Esophagus mucosa (tissue), 1 donor: ENCODE measurements at regions not wholly inside any gene's neighbourhood (a gene's known extent, or its start where the extent isn't known, plus 50 kb on each side); places are given as distances from the start of the nearest gene placed in this dataset.

Experiments used
- ATAC-seq: fragments of 200-7000 bp; cut with Tn5 transposase; one replicate; pipeline ENCODE4 v1.9.1; 2020
- donor health status: DM: yes; HTN: yes; CAD: no.

DNA sequence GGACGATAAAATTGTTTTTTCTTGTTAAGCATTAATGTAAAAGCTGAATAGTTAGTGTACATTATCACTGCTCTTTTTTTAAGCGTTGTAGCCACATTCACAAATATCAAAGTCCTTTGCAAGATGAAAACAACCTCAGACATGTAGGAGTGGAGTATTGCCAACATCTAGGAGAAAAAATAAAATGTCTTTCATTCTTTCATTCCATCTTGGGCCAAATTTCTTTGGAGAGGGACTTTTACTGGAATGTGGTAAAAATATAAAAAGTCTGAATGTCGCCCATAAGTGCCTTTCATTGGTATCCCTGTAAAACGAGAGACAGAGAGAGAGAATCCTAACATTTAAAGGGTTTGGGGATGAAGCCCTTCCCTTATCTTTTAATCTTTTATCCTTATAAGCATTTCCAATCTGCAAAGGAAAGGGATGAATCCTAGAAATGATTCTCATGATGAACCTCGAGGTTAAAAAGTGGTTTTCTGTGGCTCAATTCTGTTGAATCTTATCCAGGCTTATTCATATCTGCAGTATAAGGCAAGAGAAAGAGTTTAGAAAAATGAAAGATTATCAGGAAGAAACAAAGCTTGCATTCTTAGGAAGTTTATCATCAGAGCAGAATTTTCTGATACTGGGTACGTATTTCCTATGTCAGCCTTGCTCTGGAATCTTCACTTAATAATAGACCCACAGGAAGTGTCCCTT is 1031.7 kb downstream of the MCTP2 start:
- no peak for ATAC-seq

DNA sequence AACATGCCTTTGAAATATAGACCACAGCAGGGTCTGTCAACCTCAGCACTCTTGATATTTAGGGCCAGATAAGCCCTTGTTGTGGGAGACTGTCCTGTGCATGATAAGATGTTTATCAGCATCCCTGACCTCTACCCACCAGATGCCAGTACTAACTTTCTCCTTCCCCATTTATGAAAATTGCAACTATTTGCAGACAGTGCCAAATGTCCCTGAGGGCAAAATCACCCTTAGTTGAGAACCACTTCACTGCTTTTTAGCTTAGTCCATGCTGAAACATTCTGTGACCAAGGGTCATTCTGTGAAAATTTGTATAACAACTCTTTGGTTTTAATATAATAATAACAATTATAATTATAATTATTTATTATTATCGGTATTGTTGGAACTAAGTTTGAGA is 1032.4 kb downstream of the MCTP2 start:
- no peak for ATAC-seq

DNA sequence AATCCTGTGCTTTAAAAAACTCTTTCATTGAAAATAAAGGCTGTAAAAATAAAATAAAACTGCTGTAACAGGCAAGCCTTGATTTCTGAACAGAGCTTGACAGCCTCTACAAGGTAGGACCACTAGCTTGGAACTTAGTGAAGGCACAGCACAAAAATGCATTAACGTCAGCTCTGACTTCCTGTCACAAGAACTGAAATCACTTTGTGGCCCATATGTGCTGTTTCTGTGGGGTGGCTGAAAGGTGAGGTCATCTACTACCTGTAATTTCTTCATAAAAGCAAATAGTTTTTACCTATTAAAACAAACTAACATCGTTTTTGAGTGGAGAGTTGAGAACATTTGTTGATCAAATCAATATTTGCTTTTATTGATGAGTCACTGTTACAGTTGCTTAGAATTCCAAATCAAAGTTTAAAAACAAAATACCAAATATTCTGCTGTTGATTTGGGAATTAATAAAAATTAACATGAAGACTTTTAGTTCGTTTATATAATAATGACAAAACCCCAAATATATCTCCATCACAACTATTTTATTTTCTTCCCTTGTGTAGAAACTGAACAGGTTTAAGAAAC is 1034.1 kb downstream of the MCTP2 start:
- ATAC-seq, result no peak

DNA sequence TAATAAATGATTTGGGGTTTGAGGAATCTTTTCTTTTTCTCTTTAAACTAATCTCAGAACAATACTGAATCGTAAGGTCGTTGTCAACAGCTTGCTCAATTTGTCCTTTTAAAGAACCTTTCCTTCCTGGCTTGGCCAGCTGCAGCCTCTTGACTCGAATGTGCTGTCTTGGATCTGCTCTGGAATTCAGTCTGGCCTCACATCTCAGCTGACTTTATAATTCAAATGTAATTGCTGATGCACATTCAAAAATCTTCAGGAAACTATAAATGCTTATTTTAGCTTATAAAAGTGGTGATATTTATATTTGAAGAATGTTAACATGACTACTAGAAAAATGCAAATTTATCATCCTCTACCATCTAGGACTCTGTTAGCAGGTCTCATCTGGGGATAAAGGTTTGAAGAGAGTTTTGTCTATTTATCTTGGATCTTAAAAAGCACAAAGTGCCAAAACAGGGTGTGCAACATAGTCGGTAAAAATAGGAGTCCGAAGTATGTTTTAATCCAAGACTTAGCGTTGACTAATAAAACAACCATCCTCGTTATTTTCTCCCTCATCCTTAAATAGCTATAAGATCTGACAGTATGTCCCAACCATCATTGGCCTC is 1035.2 kb downstream of the MCTP2 start:
- ATAC-seq, result no peak

DNA sequence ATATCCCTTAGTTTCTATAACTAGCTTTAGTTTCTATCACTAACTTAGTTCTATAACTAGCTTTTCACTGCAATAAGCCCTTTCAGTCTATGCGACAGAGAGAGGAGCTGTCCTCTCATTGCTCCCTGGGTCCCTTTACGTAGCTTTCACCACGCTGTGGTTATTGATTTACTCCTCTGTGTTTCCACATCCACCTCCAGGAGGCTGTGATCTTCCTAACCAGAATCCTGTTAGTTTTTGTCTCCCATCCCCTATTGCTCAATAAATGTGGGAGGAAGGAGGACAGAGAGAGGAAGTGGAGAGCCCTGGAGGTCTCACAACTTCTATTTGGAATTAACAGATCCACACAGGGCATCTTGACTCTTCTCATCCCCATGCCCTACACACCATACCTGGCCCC is 1036.1 kb downstream of the MCTP2 start:
- ATAC-seq, result no peak

DNA sequence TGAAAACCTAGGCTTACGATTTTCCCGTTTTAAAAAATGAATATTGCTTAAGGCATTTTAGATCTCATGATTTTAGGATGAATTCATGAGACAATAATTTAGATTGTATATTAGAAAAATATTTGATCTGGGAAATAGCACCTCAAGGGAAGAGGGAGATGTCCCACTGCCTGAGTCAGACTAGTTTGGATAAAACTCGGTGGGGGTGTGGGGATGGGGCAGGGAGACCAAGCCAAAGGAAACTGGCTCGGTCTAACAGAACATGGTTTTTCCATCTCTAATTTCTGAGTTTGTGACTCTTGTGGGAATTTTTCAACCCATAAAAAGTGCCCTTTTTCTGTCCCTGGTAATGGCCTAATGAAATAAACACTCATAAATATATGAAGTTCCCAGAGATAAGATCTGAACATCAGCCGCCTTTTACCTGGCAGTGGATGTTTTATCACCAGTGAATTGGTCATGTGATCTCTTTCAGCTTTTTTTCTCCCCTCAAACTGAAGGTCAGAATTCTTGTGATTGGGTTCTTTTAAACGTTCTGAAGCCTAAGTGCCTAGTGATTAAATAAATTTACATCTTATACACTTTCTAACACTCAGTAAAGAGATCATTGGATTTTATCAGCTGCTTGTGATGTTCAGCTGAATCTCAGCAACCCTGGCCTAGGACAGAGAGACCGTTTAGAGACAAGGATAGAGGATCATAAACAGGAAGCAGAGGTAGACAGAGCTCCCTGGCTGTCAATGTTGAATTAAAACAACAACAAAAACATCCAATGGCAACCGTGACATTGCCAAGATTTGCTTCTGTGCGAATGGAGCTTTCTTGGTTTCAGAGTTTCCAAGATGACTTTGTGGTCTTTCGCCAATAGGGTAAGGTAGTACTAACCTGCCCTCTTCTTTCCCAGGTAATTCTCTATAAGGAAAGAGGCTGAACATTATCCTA is 1038.2 kb downstream of the MCTP2 start:
- ATAC-seq, result no peak

DNA sequence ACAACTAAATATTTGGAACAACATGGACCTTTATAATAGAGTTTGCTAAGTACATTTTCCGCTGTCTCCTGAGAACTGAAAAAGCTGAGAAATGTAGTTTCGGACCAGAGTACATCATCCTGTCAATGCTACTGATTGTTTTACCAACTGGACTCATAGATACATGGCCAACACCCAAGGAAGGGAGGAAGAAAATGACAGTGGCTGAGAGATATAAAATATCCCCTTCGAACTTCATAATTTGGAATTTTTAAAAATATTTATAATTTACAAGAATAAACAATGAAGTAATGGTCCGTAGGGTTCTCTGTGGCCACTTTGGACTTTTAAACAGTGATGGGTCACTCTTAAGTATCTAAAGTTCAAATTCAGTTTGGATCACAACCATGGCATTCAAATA is 1042.7 kb downstream of the MCTP2 start:
- ATAC-seq, result no peak

DNA sequence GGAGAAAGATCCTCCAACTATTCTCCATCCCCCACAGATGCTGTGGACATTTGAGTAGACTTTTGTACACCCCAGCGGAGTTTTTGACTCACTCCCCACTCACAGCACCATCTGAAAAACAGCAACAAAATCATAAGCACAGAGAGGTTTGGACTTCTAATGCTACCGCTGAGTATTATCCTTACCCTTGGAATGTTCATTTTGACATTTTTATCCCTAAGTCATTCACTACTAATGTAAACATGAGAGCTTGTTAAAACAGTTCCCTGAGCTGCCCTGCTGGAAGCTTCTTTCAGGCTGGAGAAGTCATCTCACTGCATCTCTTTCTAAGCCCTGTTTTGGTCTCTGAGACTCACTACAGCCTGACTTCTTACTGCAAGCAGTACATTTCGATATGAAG is 1045.9 kb downstream of the MCTP2 start:
- no peak for ATAC-seq

DNA sequence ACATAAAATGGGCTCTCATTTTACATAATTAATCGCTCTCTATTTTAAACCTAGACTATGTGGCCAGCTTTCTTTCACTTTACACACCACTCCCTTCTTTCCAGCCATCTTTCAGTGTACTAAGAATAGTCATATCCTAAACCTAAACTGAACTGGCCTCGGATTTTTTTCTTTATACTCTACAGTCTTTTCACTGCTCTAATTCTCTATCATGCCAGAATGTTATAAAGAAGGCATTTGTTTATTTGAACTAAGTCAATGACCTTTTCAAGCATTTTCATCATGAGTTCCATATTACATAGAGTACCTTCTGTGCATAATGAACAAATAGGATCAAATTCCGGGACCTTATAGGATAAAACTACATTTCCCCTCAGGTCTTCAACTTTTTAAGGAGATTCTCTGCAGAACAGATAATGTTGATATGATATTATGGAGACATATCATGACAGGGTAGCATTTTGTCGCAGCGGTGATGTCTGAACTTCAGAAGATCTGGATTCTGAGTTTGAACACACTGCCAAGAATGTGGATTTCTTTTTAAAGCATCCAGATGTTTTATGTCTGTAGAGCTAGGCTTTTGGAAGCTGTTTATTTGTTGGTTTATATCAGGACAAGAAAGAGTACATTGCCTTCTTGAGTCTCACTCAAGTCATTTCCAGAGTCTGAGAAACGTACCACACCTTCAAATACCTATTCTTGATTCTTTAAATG is 1047.3 kb downstream of the MCTP2 start:
- no peak for ATAC-seq

DNA sequence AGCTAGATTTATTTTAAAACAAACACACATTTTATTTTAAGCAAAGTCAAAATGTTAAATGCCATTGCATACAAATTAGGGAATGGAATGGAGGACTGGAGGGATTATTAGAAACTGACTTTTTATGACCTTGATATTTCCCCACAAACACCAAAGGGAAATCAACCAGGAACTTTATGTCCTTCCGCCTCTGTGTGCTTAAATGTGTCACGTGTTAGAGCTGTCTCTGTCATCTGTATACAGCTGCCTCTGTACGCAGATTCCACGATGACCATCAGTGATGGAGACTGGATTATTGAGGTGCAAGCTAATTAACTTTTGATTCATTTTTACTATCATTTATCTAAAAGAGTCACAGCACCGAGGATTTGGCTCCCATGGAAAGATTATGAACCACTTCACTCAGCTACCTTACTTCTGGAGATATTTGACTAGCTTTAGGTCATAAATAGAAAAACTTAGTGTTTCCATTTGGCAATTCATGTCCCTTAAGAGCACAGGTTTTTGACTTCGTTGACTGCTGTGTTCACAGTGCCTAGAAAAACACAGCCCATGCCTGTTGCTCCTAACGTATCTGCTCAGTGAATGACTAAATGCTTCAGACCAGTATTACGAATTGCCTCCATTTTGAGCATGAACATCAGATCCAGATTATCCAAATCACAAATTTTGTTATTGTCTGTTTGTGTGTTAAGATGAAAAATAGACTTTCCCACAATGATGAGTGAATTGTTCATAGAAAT is 1048.1 kb downstream of the MCTP2 start:
- ATAC-seq, result no peak

DNA sequence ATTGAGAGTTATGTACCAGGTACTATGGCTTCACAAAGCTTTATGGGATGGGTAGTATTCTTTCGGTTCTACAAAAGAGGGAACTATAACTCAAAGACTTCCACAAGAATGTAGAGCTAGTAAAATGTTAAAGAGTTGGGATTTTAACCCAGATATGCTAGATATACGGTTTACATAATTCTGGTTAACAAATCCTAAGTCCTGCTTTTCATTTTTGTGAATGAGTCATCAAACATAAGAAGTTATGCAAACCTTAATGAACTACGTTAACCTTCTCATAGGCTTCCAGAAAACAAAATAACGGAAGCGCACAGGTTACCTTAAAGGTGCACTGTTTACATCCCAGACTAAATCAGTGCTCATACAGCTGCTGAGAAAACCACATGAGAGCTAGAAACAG is 1049.3 kb downstream of the MCTP2 start:
- no peak for ATAC-seq

DNA sequence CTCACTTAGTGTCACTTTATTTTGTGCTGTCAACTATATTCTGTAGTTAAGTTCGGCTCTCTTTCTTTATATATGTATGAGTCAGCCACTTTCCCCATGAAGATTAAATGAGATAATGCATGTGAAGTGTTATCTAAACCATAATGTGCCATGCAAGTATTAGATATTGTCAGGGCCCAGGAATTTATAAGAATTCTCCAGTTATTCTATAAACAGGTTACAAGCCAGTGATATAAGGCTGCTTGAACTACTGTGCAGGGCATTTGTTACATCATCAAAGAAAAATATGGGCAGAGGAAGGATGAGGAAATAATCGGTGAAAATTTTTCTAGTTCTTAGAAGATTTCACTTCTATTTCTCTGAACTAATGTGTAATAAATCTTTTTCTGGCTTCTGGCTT is 1049.0 kb upstream of the NR2F2 start:
- ATAC-seq, result no peak

DNA sequence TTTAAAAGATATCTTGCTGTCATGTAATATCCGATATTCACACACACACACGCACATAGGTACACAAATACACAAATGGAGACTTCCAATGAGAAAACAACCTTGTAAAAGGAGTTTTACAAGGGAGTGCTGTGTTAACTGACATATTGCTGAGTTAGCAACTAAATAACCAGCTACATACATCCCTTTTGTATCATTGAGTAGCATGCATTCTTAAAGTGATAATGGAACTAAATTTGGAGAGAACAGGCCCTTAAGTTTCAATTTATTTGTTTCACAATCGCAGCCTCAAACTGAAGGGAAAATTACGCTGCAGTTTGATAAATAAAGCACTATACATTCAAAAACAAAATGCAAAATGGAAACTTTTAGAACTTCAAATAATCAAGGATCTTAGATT is 1046.0 kb upstream of the NR2F2 start:
- no peak for ATAC-seq

DNA sequence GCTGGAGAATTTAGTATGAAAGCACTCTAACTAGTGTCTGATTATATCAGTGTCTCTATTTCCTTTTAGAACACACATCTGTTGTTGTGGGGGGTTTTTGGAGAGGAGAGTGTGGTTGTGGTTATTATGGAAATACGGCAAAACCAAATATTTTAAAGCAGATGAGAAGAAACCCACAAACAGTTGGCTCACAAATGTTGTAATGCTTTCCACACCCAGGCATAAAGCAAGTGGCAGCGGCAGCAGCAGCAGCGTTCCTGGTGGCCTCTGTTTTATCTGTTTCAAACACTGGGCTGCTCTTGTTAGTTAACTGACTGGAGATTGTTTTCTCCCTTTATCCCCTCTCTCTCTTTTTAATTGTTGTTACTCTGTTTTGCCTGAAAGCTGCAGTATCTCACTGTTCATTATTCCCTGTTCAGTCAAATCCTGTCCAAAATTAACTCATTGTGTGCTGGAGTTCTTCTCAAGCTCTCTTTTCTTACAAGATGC is 1045.5 kb upstream of the NR2F2 start:
- ATAC-seq, result no peak

DNA sequence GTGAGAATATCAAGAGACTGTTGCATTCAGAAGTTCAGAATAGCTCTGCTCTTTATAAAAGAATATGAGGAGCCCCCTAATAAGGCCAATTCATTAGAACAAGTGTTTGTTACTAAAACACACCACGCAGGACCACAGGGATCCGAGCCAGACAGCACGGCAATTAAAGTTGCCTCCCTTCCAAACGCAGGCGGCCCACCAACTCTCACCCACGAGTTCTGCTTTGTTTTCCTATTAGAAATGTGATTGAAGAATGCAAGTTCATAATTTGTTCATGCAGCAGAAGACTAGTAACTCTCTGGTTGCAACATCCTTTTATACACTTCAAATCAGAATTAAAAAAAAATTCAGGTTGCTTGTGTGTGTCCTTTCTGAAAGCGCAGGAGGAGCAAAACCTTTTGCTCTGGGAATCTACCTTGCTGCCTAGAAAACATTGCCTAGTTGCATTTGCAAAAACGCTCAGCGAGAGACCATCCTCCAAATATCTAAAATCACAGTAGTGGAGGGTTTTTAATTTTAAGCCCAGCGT is 1044.1 kb upstream of the NR2F2 start:
- ATAC-seq, result no peak

DNA sequence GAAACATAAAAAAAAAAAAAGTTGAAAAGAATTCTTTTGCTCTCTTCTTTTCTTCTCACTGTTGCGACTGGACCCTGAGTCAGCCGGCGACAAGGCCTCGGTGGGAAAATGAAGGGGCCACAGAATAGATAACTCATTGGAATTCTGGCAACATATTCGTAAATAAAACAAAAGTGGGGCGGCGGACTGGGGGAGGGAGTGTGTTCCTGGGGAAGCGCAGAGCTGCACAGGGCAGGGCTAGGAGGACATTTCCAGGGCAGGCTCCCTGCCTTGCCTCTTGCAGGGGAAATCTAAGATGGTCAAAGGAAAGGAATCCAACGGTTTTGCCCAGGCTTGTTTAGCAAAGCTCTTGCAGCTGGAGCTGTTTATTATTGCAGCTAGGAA is 1042.8 kb upstream of the NR2F2 start:
- ATAC-seq, result no peak

DNA sequence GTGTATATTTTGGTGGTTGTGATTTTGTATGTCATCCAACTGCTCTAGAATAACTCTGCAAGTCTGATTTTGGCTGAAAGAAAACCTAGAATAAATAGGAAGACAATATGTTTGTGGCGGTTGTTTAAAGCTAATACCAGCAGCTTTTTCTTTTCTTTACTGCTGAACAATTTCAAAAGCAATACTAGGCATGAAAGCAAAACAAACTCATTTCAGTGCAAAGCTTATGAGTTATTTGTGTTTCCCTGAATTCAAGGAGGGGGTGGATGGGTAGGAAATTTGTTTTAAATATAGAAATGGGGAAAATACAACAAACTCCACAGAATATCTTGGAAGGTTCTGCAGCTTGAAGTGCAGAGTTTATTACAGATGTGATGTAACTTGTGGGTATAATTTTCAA is 1041.9 kb upstream of the NR2F2 start:
- no peak for ATAC-seq

DNA sequence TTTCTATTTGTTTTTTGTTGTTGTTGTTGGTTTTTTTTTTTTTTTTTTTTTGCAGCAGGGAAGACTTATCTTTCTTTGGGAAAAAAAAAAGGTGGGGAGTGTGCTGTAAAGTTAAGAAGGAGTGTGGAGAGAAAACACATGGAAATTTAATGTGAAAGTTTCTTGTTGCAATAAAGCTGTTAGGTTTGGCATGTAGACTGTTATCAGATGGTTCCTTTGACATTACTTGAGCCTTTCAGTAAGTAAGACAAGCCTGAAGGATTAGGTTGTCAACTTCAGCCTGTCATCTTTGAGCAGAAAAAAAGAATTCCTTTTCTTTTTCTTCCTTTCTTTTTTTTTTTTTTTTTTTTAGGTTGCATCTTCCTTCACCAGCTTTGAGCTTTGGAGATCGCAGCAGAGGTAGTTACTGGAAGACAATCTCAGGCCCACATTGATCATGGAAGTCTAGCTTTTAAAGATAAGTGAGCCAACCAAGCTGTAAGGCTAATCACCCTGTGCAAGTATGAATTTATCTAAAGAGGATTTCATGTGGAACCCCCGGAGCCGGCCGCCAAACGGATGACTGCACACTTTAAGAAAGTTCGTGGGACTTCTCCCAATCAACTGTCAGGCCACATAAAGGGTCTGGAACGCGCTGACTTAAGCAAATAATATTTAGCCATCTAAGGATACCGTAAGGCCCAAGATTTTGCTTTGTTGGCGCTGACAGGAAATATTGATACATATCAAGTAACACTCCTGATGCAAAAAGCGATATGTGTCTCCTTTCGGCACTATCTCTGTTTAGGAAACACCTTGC is 1040.1 kb upstream of the NR2F2 start:
- ATAC-seq, result no peak

DNA sequence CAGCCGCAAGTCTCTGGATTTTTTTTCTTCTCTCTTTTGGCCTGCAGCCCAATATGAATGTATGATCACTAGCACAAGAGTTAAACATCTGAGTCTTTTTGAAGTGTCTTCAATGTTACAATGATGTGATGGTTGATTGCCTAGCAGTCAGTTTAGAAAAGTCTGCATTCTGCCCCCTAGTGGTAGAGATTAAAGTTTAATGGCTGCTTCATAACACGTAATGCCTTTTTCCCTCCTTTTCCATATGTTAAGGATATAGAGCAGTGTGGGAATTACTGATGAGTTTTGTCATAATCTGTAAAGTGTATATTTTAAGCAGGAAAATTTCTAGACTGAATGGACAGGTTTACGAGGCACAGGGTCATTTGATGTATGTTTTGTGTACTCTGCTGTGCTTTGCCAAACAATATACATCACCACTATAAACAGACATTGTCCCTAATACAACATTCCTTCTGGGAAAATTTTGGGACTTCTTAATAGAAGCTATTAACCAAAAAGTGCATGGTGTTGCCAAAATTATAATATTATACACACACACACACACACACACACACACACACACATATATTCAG is 1038.5 kb upstream of the NR2F2 start:
- no peak for ATAC-seq

DNA sequence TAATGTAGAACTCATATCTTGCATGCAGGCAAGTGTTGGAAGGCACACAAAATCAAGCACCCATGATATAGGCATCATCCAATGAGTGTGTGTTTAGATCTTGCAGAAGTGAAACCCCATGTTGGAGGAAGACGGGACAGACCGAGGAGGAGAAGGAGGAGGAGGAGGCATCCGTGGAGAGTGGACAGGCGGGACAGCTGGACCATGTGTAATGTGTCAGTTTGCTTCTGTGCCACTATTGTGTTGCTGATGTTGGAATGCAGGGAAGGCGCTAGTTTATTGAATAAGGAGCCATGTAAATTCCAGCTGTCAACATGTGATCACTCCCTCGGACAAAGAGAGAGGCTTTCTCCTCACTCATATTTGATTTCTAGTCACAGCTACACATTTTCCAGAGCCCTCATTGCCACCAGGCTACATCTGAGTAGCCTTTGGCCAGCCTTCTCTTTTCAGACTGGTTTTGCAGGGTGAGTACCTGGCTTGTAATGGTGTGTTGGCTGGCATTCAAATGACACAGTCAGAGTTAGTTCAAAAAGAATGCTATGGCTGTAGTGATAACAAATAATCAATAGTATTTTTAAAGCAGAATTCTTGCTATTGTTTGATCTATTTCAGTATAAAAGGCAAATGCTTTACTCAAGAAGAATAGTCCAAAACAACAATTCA is 1037.6 kb upstream of the NR2F2 start:
- ATAC-seq, result peak; percentile 48
